GM21390 (cell line): ENCODE measurements at regions not wholly inside any gene's neighbourhood (a gene's known extent, or its start where the extent isn't known, plus 50 kb on each side); places are given as distances from the start of the nearest gene placed in this dataset.

Experiments used
- ATAC-seq: cut with Tn5 transposase; IDR thresholded peaks from one replicate; pipeline ENCODE4 v1.9.1; 2021; ENCODE audit not compliant: unreplicated experiment

DNA sequence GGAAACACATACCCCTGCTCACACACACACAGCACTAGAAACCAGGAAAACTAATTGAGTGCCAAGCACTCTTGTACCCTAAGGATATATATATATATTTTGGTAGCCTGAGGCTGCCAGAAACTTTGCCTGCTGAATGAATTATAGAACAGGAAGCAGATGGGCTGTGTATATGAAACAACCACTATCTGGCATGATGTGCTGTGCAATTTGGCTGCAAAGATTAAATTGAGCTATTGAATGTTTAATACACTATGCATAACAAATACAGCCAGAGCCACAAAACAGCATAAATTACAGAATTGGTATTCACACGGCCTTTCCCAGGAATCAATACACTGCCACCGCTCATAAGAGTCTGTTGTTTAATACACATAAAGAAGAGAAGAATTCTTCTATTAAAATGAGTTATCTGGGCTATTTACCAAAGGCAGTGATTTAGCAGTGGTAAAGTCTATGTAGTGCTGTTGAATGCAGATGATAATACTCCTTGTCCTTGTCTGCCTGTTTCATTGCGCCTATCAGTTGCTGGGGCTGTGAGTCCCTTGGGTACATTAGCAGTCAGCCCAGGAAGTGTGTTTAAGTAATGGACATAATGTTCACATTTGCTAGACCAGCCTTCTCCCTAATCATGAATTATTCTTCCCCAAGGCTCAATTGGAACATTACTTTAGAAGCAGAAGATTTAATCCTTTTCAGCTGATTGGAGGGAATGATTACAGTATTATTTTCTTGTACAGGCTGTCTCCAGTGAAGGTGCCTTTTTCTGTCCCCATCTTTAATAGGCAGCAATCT is 294.3 kb downstream of the TLE1 start:
- no peak for ATAC-seq

DNA sequence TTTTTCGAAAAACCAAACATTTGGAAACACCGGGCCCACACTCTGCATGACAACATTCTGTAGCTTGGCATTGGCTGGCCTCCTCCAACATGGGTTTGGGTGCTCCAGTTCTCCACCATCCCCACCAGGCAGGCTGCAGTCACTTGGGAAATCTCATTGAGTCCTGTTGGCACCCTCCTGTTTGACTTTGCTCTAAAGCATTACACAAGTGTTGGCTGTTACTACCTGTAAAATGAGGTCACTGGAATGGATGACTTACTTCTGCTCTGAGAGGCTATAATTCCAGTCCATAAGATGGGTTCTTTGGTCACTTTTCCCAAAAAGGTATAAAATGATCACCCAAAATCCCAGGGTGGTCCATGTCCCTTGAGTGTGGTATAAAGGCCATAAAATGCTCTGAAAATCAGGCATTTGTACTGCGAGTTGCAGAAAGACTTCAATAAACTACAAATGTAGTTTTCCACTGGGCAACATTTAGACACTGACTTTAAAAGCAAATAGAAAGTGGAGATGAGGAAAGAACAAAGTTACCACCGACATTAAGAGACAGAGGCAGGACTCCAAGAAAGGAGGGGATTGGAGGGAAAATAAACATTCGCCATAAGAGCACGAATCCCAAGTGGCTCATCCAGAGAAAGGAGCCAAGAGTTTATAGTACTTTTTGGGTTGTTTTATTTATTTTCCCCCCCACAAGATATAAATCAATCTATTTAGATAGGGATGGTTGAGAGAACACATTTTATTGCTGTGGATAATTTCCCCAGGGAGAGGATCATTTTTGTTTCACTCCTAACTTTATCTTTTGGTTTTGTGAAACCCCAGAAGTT is 295.1 kb downstream of the TLE1 start:
- no peak for ATAC-seq

DNA sequence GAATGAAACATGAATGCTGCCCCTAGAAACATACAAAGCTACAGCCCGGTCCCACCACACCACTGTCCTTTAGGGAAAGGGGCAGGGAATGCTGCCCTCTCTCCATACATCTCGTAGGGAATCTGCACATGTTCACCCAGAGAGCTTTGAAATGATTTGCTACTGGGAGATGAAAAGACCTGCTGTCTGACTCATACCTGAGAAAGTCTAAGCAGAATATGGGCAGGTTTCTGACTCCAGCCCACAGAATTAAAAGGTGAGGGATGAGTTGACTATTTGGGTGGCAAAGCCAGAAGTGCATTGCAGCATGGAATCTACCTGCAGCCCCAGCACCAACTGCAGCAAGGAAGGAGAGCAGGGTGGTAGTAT is 297.9 kb downstream of the TLE1 start:
- ATAC-seq: no peak

DNA sequence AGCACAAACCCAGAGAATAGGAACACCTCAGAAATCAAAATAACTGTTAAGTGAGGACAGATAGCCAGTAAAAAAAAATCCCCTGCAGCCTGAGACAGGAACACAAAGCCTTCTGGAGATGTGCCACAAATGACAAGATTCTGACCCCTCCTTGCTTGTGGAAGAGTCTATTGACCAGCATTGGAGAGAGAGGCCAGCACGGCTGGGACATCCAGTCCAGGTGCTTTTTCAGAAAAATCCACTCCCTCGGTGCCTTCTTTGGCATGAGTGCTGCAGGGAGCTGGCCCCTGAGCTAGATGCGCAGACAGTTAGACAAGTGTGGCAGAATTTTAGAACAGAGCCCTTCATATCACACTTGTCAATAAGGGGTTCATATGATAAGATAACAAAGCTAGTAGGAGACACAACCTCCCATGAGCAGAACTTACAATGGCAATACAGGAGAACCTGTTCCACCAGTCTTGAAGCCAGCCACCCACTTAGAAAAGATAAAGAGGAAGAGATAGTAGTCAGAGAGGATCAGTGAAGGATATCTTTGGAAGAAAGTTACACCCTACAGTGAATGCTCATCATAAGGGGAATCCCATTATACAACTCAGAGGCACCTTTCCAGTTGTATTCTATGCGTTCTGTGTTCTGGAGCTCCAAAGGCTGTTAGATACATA is 298.4 kb downstream of the TLE1 start:
- no peak for ATAC-seq

DNA sequence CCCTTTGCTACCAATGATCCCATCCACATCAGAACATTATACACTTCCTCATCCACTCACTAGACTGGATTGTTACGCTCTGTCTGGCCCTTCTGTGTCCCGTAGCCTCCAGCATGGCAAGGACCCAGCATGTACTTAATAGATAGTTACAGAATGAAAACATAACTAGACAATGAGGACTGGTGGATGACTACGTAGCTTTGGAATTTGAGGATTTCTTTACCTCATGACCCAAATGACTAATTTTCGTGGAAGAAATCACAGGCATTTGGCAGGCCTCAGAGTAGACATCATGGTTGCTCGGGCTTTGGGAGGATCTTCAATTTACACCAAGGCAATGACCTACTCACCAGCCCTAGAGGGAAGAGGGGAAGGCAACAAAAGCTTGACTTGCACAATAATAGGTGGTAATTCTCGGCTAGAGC is 299.8 kb downstream of the TLE1 start:
- no peak for ATAC-seq

DNA sequence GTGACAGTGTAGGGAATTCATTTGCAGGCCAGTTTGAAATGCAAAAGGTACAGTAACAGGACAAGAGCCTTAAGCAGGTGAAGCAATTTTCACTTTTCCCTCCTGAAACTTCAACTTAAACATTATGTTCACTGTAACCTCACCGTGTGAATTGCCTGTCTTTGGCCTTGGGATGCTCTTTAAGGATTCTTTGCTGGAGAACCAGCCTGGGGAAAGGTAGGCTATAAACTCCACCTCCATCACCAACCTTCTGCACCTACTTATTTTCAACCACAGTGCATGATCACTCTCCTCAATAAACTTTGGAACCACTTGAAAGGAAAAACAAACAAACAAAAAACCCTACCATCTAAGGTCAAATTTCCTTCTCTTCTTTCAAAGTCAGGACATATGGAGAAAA is 300.5 kb downstream of the TLE1 start:
- ATAC-seq: no peak

DNA sequence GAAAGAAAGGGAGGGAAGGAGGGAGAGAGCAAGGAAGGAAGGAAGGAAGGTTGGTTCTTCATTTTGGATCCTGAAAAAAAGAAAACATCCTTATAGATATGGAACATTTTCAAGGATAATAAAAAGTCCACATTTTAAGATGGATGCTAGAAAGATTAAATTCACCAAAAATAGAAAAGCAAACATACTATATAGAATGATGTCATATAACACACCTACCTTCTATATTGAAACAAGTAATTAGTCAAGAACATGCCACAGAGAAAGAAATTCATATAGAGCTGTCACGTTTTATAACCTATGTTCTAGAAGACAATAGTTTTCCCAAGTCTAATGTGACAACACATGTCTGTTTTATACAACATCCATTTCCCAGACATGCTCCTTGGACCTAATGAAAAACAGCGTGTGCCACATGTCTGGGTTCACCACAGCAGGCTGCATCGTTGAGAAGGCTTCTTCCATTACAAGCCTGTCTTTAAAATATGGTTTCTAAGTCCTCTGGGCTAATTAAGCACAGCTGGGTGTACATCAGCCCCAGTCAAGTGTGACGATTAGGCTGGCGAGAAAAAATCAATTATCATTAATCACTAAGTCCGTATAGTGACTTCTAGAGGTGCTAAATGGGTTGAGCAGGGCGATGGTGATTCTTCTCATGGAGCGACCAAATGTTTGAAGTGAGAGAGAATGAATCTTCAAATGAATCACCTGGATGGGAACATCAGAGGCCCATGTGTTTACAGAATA is 301.8 kb downstream of the TLE1 start:
- no peak for ATAC-seq

DNA sequence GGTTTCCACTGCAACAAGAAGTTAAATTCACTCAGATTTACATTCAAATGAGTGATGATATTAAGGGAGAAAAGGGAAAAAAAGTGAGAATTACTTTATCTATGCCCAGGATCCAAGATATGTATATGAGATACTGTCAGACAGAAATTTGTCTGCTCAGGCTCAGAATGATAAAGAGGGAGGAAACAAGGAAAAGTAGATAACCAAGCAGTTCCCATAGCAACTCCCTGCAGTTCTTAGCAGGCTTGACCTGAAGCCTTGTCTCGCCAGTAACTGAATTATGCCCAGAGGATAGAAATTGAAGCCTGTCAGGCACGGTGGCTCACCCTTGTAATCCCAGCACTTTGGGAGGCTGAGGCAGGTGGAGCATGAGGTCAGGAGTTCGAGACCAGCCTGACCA is 304.4 kb downstream of the TLE1 start:
- ATAC-seq: no peak

DNA sequence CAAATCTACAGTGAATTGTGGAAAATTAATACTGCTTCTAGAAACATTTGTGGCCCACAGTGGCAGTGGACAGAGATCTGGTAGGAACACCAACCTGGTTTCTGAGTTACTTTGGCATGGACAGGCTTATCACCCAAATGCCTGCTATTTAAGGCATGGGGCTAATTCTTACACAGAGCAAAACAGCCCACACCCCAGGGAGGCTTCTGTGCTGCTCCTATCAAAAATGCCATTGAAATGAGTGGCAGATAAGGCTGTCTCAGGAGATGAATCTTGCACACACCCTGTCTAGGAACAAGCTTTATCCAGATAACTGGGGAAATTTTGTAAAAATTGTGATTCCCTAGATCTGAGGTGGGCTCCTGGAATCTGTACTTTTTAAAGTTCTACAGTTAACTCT is 307.1 kb downstream of the TLE1 start:
- ATAC-seq: no peak

DNA sequence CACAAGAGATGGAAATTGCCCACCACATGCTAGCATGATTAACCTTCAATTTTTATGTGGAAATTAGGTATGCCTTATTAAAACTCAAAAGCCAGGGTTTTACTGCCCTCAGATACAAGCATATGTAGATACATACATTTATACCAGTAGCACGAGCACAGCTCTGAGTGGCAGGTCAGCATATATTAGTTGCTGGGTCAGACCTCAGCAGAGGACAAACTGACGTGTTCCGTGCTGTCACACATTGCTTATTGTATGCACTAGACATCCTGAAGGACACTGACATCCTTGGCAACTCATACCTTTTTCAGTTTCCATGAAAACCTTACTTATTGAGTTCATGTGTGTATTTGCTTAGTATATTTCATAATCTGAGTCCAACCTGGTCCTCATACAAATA is 307.7 kb downstream of the TLE1 start:
- no peak for ATAC-seq

DNA sequence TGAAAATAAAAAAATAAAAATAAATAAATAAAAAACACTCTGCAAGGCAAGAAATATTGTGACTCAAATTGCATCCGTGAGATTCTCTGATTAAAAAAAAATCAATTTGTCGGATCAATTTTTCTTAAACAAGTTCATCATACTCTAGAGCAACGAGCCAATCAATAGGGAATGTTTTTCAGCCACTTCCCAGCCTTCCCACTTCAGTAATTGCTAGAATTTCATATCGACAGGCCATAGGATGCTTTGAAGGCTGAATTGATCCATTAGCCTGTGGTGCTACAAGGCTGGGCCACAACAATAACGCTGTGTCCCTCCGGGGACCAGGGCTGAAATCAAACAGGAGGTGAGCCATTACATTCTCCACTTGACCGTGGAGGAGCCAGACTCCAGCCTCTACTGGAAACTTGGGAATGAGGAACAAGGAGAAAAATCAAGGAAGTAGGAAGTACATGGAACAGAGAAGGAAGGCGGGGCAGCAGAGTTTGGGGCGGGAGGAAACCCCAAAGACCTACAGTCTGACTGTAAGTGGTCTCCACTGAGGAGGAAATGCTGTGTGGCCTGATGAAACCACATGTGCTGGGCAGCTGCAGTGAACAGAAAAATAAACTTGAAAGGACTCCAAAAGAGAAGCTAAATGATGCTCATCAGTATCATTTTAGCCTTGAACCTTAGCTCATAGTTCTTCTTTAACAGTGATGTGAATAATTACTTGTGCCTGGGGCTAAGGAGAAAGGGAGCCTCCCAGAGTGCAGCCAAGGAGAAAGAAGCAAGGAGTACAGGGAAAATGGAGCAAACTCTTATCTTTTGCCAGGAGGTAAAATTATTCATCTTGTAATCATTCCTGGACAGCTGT is 308.6 kb downstream of the TLE1 start:
- ATAC-seq: no peak

DNA sequence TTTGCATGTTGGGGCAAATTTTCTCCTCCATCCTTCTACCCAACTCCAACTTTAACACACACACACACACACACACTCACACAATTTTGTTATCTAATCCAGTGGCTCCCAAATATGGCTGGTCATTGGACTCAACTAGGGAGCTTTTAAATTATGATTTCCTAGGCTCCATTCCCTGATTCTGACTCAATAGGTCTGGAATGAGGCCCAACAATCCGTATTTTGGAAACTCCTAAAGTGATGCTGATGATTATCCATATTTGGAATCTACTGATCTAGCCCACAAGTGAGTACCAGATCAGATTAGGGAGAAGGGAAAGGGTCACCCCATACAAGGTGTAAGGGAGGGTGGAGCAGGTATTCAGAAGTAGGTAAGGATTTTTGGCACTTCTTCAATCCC is 309.7 kb downstream of the TLE1 start:
- no peak for ATAC-seq

DNA sequence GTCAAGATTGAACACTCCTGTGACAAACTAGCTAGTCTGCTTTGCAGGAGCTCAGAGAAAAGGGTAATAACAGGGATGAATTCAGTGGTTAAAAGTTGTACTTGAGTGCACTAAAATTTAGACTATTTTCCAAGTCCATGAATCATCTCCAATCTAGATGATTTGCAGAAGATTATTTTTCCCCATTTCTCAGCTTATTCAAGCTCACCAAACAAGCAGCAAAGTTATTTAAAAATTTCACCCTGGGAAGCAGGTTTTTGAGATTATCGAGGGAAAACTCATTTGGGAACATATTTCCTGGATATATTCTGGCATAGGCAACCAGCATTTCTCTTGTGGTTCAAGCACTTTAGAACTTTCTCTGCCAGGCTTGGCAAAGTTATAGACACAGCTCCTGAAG is 311.4 kb downstream of the TLE1 start:
- ATAC-seq: no peak

DNA sequence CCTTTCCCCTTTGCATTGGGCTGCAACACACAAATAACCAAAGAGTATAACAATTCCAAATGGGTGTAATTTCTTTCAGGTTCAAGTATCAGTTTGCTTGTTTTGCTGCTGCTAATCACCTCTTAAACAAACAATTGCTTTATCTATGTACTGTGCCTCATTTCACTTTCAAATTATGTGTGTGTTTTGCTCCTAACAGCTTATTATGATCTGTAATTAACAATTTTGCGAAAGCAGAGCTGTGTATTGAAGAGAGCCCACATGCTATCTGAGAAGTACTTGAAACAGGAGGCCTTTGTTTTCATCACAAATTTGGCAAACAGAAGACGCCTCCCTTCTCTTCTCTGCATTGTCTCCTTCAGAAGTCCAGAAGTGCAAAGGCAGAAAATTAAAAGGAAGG is 312.0 kb downstream of the TLE1 start:
- ATAC-seq: no peak

DNA sequence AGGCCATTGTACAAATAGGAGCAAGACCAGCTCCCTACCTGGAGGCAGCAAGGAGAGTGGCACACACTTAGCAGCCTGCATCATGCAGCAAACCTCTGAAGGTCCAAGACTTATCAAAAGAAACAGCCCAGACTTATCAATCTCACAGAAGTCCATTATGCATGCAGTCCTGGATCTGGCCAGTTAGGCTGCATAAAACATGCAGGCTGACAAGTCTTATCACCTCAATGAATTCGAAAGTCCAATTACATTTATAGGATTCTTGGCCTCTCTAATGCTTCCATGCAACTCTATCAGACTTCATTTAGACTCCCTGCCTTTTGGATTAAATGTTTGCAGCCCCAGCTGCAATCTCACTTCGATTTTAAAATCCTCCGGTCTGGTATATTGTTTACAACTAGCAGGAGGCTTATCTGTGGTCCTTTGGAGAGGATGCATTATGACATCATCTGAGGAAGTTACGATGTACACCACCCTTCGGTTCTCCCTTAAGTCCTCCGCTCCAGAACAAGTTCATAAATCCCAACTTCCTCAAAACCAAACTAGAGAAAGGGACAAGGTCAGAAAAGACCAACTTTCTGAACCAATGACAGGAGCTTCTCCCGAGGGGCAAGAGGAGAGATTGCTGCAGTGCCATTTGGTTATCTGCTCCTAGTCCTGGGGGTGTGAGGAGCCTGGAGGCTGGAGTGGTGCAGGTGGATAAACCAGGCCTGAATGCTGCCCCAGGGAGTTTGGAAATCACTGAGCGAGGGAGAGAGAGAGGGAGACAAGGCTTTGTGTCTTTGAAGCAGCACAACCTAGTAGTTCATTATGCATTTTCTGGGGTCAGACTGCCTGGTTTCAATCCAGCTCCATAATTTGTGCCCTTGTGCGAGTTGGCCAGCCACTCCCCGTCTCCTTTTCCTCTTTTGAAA is 313.9 kb downstream of the TLE1 start:
- ATAC-seq: no peak

DNA sequence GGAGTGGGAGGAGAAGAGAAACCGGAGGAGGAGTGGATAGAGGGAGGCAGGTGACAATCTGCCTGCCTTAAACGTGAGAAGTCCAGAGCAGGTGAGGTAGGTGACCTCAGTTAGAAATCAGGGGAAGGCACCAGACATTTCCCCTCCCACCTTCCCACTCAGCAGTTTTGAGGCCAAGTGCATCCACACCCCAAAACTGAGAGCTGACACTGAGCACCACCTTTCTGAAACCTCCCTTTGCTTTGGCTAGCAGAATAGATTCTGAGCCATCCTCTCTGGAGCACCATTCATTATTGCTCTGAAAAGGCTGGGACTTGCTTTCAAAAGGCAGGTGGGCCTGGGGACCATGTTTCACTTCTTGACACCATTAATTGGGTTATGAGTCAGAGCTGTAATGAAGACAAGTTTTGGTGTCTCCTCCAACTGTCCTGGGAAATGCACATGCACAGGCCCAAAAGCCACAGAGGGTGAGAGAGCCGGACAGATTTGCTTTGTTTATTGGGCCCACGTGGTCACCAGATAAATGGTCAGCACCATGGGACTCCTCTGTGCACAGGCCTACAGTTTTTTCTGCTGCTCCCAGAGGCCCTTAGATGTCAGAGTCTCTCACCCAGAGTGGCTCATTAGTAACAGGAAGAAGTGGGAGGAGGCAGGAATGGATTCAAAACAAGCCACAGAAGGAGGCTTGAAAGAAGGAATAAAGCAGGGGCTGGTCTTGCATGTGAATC is 314.7 kb downstream of the TLE1 start:
- ATAC-seq: no peak

DNA sequence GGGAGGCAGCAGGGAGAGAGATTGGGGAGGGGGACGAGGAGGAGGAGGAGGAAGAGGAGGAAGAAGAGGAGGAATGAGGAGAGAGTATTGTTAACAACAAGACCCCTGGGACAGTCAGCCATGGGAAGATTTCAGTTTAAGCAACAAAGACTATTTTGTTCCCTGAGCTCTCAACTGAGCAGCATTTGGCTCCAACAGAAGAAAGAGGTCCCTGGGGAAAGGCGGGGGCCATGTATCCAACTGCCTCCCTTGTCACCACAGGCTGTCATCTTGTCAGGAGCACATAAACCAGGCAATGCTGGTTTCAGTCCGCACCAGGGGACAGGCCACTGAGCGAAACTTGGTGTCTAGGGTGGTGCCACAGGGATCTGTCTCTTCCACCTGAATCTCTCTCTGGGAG is 316.1 kb downstream of the TLE1 start:
- no peak for ATAC-seq

DNA sequence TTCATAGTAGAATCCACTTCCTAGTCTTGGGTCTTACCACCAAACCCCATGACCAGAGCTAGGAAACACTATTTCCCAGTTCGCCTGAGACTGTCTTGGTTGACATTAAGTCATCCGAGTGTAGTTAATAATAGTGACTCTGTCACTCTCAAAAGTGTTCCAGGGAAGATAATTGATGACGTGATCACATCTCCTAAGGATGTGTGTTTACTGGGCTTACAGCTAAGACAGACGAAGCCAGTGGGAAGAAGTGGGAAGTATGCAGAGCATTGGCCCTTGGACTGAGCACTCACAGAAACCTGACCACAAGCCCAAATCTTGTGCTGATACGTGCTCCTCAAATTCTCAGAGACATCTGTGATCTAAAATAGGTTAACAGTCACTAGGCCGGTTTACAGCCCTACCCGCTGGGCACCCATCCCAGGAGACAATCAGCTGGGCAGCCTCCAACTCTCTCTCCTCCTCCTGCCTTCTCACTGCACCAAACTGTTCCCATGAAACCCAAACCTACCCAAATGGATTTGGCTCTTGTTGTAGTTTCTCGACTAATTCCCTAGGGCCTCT is 316.6 kb downstream of the TLE1 start:
- no peak for ATAC-seq
